Left renal cortex interstitium (tissue), 4 donors: ENCODE measurements at regions not wholly inside any gene's neighbourhood (a gene's known extent, or its start where the extent isn't known, plus 50 kb on each side); places are given as distances from the start of the nearest gene placed in this dataset.

Experiments used
- DNase-seq, 4 donors: peaks; one replicate each; pipeline ENCODE4 v3.0.0-alpha.2; 2013; ENCODE audit warnings: low read depth in 4 of 4, low spot score in 2 of 4, missing footprints in 1 of 4

DNA sequence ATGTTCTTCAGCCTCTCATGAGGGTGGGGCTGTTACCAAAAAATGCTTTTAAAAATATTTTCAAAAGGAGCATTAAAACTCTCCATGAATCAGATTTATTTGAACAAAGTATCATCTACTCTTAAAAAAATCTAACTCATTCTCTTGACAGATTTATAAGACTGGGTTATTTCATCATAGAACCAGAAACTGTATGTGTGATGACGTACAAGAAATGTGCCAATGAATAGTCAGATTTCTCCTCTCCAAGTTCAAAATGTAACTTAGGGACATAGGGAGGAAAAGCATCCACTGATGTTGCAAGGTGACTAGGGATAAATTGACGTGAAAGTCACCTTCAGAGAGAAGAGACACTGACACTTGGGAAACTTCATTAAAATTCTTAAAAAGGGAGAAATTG, 89.1 kb upstream of the CLNK start:
- DNase-seq: no peak

DNA sequence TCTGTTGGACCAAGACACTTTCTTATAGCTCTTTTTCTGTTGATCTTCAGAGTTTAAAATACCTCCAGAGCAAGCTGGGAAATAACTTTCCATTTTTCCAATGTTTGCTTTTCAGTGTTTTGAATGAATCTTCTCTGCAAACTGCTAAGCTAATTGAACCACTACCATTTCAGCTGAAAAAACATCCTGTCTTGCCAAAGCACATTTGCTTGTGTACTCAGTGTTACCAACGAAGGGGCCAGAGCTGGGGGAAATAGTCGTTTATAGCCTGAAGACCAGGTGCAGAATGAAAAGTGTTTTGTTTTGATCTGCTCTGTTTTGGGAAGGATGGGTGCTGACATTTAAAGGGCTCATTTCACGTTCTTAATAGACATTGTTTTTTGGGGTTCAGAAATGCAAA, 88.4 kb upstream of the CLNK start:
- no peak for DNase-seq

DNA sequence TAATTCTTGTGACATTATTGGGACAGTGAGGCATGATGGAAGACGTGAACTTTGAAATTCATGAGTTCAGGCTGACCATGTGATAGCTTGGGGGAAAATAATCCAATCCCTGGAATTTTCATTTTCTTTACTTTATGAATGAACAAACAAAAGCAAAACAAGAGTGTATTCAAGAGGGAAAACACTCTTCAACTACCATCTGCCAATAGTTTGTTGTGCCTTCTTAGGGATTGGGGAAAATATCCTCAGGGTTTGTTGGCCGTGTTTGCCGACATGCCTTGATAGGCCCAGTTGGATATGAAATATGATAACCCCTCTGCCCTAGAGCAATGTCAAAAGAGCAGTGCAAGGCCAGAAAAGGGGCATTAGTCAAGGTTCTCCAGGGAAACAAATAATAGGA, 80.8 kb upstream of the CLNK start:
- no peak for DNase-seq

DNA sequence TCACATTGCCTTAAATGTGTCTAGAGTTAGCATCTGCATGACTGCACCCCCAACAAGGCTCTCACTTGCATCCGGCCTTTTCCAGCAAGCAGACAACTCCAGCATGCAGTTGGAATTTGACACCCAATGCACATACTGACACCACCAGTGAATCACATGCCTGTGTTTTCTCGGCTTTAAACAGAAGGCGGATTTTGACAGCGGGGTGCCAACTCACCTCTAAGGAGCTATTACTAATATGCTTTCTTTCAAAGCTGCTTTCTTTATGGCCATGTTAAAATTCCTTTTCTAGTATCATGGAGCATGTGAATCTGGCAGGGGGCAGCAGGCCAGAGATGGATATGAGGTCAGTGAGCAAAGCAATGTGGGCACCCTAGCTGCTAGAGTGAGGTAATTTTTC, 78.0 kb upstream of the CLNK start:
- peak in 2 of 4 donors; percentile 31 to 32 for DNase-seq

DNA sequence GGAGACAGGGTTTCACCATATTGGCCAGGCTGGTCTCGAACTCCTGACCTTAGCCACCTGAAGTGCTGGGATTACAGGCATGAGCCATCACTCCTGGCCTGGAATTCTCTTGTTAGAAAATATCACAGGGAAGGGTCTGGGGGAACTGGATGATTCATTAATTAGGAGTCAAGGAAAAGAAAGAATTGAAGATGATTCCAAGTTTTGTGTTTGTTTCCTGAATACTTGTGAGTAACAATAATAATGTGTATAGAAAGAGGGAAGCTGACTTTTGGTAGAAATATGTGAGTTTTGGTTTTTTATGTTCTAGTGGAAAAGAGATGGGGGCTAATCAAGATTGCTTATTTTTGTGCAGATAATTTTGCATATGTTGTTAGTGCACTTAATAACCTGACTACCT, 77.3 kb upstream of the CLNK start:
- no peak for DNase-seq

DNA sequence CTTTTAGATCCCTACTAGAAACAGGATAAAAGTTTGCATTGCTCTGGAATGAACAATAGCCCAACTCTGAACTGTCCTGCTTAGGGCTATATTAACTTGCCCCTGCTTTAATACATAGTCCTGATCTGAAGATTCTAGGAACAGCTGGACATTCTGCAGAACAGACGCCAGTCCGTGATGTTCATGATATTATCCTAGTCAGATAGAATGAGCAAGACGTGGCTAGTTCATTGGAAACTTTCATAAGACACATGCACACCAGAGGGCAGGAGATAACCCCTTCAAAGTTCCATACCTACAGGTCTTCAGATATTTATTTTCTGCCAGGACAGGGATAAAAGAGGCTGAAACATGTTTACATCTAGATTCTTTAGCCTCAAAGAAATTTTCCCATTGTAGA, 75.5 kb upstream of the CLNK start:
- no peak for DNase-seq

DNA sequence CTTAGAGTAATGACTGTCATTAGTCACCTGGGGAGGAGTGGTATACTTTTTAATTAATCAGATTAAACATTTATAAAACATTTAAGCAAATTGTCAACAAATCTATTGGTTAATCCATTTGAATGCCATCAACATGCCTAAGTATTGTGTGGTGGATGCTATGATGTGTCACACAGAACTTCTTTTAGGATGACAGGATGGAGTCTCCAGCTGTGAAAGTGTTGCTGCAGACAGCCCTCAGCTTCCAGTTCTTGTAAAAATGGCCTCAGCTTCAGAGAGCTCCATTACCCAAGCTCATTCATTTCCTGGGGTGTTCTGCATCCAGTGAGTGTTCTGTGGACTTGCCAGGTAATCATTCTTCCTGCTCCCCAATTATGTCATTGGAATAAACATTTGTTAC, 74.3 kb upstream of the CLNK start:
- DNase-seq: no peak

DNA sequence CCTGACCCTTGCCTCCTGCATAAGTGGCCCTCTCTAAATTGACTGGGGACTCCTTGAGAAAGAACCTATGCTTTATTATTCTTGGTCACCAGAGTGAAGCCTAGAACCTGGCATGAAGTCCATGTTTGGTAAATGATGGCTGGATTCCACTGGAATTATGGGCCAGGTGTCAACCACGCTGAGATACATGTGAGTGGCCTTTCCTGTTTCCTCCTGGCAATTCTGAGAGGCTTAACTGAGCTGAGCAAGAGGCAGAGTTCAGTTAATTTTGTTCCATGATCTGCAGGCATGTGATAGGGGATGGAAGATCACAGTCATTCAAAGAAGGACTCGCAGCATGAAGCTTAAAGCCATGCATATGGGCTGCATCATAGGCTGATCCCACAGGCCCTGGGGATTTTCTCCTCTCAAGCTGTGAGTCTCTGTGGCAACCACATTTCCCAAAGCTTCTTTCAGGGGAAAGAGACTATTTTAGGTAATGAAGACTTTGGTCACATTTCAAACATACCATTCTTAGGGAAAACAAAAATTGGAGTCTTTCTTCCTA, 69.4 kb upstream of the CLNK start:
- DNase-seq: no peak

DNA sequence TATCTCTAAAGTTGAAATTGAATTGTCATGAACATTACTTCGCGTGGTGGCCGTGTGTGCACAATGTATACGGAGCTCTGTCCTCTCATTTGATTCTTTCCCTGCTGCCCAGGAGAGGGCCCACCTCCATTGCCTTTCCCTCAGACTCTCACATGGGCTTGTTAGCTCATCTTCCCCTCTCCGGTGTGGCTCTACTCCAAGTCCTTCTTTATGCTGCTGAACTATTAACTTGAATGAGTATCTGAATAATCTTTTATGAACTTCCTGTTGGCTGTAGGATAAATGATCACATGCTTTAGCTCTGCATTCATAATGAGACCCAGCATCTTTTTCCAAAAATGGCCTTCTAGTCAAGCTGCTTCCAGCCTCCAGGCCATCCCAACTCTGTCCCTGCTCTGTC, 68.8 kb upstream of the CLNK start:
- no peak for DNase-seq

DNA sequence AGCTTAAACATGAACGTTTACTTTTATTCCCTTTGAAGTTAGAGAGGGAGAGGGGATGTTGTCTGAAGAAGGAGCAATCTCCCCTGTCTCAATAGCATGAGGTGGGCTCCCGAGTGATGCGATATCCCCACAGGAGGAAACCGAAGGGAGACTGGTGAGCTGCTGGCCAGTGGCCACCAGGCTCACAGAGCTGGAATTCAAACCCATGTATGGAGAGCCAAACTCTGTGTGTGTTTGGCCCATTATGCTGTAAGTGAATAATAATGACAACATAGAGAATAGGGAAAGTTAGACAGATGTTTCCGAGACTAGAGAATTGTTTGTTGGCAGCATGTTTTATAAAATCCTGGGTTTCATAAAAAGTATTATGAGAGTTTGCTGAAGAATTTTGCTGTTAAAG, 66.1 kb upstream of the CLNK start:
- DNase-seq: no peak

DNA sequence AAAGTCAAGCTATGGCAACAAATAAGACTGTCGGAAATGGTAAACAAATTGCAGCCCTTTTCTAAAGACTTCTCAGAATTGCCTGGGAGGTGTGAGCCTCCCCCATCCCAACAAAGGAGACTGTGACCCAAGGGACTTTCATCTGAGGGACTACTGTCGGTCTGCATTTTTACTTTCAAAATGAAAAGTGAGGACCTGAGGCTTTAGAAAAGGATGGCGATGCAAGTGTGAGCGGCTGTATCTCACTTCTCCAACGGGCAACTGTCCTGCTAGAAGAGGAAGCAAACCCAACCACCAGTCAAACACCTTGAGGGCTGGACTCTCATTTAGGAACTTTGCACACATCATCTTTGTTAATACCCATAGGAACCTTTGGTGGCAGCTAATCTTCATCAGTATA, 62.6 kb upstream of the CLNK start:
- DNase-seq: no peak

DNA sequence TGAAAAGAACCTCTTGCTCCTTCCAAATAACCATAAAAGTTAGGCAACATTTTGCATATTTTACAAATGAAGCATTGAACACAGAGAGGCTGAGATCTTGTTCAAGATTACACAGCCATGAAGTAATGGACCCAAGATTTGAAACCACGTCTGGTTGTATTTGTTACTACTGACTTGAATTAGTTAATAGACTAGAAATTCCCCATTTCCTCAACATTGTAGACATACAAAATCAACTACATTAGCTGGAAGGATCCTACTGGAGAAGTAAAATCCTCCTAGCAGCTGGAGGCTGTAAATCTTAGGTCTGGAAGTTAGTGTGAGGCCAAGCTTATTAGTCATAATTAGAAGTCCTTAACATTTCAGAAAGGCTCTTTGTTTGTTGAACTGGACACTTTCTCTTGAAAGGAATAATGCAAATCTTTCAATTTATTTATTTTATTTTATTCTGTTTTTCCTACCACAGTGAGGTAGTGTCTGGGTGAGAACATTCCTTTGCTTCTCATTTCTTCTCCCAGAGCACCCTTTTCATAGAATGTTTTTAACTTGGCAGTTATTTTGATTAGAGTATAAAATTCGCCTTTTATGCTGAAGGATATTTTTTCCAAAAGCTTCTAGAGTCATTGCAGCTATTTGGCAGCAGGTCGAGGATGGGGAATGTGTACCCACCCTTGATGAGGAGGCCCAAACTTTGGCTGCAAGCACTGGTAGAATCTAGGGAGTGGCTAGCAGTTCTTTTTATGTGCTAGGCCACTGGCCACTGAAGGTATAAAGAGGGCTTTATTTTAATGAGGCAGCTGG, 62.0 kb upstream of the CLNK start:
- DNase-seq: no peak

DNA sequence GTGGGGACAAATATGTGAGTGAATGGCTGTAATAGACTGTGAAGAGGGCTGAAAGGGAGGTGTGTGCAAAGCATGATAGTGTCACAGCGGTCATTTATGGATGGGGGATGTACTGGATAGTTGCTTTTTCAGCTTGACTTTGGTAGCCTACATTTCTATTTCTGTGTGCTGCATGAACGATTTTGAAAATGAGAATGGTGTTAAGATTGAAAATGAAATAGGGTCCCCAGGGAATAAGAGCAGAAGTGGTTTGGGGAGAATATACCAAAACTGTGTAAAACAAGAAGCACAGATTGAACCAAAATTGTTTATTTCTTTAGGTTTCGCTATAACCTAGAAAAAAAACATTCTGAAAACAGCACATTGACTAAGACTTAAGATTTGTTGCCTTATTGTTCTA, 58.8 kb upstream of the CLNK start:
- no peak for DNase-seq

DNA sequence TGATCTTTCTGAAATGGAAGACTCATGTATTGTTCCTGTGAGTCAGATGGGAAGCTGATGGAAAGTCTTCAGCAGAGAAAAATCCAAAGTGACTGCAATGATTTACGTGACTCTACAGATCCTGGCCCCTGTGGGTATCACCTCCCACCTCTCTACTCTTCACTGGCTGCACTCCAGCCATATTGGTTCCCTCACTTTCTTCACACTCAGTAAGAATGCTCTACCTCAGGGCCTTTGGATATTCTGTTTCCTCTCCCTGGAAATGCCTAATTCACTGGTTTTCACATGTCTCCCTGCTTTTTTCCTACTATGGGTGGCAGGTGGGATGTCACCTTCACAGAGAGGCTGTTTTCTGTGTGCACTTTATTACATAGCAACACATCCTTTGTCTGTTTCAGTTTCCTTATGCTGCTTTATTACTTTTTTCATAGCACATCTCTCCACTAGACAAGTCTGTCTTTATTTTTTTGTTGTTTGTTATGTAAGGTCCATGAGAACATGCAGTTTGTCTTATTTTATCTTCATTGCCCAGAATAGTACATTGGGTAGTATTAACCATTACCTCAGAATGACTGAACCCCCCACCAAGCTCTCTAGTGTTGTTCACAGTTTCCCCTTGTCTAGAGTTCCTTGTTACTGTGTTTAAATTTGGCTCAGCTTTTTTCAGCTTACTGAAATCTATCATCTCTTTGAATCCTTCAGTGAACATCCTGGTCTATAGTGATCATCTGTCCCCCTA, 57.6 kb upstream of the CLNK start:
- no peak for DNase-seq

DNA sequence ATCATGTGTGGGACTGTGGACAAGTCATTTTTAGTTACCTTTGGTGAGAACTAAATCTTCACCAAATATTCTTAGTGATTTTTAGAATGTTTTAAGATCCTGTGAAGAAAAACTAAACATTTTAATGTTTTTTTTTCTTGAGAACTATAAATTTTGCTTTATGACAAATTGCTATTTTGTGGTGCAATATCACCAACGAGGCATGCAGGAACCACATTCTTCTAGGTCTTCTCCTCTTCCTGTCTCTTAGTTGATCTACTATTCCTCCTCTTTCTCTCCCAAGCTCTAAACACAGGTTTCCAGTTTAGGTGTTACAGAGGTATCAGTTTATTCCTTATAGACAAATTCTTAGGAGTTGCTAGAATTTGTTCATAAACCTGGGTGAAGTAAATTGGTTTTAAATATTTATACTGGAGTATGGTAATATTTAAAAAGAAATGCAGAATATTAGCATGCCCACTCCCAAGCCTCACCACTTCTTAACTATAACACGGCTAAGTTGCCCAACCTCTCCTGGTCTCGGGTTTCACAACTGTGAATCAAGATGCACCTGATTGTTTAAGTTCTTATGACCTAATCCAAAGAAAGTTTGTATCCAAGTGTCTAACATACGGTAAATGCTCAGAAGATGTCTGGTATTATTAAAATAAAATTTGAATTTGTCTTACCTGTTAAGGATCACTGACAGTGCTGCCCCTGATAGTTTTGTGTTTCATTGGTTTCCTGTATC, 56.5 kb upstream of the CLNK start:
- no peak for DNase-seq

DNA sequence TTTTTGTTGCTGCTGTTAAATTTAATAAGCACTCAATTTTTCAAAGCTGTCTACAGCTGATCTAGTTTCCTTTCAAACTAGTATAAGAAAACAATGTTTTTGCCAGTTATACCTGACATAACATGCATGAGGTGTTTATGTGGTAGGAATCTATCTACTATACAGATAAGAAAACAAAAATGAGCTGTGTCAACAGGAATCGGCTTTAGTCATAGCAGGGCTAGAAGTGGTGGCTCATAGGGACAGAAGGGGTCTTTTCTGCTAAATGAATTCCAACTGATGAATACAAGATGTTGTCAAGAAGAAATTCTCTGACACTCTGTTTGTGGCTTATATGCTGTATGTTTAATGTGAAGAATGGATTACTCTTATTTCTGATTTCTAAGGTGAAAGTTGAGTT, 55.7 kb upstream of the CLNK start:
- no peak for DNase-seq

DNA sequence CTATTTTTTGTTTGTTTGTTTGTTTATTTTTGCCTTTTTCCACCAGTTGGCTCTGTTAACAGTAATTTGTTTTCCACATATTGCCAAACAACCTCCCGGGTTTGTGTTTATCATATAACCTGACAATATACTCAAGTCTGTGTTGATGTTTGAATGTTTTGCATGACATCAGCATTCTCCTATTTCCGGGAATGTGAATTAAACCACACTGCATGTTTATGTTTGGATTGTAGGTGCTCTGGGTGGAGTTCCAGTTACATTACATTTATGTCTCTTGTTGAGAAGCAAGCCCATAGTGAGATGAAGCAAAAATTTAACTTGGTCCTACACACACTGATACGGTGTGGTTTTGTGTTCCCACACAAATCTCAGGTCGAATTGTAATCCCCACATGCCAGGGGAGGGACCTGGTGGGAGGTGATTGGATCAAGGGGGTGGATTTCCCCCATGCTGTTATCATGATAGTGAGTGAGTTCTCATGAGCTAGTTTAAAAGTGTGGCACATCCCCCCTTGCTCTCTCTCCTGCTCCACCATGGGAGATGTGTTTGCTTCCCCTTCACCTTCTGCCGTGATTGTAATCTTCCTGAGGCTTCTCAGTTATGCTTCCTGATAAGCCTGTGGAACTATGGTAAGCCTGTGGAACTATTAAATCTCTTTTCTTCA, 54.4 kb upstream of the CLNK start:
- no peak for DNase-seq

DNA sequence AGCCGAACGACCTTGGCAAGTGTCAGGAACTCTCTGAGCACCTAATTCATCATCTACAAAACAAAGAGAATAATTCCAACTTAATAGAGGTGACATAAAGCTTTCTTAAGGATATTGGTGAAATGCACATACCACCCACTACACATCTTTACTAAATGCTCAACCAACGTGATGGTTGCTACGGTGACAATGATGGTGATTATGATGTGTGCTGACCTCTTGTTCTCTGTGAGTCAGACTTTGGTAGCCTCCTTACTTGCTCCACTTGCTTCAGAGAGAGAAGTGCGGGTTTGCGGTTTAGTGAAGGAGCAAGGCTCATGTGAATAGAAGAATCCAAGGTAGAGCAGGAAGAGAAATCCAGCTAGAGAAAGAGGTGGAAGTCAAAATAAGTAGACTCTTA, 52.8 kb upstream of the CLNK start:
- DNase-seq: no peak

DNA sequence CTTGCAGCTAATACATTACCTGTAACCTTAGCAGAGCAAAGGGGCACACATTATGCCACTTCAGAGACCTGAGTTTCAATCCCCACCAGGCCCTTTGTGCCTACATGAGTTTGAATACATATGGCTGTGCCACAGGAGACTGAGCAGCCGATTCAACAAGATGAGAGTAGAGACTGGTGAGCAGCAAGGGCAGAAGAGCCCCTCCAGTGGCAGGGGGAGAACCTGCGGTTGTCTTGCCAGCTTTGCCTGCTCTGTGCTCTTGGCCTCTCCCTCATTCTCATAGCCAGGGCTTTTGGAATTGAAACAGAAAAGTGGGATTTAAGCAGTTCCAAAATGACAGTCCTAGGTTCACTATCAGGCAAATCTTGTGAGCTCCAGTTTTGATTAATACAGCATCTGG, 52.3 kb upstream of the CLNK start:
- no peak for DNase-seq

DNA sequence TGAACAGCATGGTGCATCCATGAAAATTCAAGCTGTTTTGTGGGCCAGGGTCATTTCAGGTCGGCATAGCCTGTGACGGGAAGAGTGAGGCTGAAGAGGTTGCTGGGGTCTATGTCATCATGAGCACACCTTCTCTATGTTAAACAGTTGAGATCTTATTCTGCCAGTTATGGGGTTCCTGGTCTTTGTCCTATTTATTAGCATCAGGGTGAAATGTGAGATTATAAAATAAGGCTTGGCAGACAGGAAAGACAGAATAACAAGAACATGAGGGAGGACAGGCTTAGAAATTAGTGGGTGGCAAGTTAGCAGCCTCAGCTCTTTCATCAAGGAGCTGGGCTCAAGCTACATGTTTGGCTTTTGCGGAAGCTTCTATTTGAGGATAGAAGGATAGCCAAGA, 51.7 kb upstream of the CLNK start:
- DNase-seq: no peak

DNA sequence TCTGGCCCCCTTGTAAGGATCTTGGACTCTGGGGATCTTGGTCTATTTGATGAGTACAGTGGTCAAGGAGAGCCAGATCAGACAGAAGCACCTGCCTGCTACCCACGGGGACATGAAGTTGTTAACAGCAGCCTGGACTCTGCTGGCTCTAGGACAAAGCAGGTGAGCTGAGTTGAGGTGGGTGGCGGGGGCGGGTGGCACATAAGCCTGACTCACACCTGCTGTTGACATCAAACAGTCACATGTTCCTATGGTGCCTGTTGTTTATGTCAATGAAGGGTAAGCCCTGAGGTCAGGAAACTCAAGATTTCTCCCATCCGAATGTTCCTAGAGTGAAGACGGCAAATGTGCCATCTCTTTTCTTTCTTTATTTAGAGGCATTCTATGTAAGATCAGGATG, 50.1 kb upstream of the CLNK start:
- no peak for DNase-seq
